ENCODE measurements at regions not wholly inside any gene's neighbourhood (a gene's known extent, or its start where the extent isn't known, plus 50 kb on each side); places are given as distances from the start of the nearest gene placed in this dataset.

DNA sequence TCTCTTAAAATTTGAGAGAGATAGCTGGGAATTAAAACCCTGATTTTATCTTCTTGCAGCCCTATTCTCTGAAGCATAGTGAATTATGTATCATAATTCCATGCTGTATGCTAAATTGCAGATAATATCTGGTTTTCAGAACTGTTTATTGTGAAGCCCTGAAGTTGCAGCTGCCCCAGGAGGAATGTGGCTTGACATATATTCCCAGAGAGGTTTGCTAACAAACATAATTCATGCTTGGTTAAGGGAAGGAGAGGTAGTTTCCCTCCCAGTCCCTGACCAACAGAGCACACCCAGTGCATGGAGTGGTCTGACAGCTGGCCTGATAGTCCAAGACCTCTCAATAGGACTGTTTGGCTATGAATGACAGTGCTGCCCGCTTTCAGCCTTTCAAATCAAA is 500.6 kb upstream of the MIR17HG start:
- TF ChIP-seq, protein P1, sequence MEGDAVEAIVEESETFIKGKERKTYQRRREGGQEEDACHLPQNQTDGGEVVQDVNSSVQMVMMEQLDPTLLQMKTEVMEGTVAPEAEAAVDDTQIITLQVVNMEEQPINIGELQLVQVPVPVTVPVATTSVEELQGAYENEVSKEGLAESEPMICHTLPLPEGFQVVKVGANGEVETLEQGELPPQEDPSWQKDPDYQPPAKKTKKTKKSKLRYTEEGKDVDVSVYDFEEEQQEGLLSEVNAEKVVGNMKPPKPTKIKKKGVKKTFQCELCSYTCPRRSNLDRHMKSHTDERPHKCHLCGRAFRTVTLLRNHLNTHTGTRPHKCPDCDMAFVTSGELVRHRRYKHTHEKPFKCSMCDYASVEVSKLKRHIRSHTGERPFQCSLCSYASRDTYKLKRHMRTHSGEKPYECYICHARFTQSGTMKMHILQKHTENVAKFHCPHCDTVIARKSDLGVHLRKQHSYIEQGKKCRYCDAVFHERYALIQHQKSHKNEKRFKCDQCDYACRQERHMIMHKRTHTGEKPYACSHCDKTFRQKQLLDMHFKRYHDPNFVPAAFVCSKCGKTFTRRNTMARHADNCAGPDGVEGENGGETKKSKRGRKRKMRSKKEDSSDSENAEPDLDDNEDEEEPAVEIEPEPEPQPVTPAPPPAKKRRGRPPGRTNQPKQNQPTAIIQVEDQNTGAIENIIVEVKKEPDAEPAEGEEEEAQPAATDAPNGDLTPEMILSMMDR (IDR thresholded peaks at IDR 0.05) = no peak
- TF ChIP-seq EZH2 (IDR thresholded peaks at IDR 0.05) (no peak), EZH2phosphoT487 (IDR thresholded peaks at IDR 0.05) (no peak)

Measured in neural progenitor cell (in vitro differentiated cells).